ENCODE measurements at regions not wholly inside any gene's neighbourhood (a gene's known extent, or its start where the extent isn't known, plus 50 kb on each side); places are given as distances from the start of the nearest gene placed in this dataset.
A peak's percentile ranks its signal among the peaks of the same experiment; 100 is the strongest.

DNA sequence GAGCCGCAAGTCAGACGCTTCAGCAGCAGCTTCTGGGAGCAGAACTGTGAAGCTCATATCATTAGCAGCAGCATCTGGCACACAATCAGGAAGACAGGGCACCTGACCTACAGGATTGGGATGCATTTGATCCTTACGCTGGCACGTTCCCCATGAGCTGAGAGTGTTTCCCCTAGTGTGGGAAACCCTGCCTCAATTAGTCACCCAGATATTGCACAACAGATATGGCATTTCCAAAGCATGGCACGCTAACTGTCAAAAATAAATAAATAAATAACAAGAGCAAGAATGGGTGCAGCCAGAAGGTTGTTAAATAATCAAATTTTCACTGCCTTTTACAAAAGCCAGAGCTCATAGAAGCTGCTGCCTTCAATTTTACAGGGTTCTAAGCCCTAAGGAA is 189.6 kb upstream of the THBS1 start:
- no peak for DNase-seq (ENCODE audit: low spot score)

DNA sequence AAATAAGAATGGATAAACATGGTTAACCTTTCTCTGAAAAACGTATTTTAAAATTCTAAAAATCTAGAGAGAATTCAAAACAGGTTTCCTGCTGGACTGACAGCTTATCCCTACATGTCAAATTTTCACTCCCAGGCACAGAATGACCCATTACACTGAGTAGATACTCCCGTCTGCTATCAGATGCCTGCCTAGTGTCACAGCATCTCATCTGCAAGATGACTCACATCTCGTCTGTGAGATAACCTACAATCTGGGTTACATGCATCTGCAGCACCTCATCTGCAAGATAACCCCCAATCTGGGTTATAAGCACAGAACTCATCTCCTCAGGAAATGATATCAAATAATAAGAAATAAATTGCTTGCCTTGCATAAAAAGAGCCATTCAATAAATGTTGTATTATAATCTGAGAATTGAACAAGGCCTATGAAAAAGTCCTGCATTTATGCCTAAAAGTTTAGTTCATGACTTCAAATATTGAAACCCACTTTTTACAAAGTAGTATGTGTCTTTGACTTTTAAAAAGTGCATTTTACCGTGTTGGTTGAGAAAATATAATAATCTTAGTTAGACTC is 188.3 kb upstream of the THBS1 start:
- DNase-seq (ENCODE audit: low spot score): no peak

DNA sequence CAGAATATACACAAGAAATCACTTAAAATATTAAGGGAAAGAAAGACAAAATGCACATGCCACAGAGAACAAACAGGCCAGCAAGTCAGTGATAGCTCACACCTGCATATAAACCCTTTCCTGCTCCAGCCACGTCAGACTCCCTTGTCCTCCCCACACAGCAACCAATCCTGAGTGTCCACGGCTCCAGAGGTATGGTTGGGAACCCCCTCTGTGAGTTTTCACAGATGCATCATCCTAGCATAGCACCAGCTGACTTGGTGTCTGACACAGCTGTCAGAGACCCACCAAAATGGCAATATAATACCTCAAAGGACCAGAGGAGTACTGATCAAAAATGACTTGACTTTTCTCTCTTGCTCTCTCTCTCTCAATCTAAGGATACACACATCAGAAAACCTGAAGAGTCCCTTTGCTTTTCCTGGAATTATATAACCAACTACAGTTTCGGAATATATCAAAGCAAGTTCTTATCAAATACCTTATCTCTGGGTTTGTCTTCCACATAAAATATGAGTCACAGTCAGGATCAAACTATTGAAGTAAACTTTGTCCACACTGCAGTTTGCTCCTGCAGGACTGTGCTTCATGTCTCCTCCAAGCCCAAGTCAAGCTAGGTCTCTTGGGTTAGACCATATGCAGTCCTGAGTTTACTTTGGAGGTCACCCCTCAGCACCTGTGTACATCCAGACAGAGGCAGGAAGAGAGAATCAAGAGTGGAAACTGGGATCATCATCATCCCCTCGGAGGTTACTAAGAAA is 187.1 kb upstream of the THBS1 start:
- DNase-seq (ENCODE audit: low spot score): no peak

DNA sequence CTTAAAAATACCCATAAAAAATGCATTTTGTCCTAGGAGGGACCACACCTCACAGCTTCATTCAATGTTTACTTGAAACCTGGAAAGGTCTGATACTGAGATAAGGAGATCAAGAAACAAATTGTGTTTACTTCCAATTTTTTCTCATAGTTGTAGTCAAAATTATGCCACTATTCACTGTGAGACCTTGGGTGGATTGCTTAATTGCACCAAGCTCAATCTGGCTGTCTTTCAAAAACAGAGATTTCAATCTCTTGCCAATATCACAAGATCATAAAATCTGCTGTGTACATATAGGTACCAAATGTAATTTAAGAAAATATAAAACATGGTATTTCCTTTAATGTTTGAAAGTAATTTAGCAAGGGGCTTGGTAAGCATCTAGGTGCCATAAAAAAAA is 186.4 kb upstream of the THBS1 start:
- DNase-seq (ENCODE audit: low spot score): no peak

DNA sequence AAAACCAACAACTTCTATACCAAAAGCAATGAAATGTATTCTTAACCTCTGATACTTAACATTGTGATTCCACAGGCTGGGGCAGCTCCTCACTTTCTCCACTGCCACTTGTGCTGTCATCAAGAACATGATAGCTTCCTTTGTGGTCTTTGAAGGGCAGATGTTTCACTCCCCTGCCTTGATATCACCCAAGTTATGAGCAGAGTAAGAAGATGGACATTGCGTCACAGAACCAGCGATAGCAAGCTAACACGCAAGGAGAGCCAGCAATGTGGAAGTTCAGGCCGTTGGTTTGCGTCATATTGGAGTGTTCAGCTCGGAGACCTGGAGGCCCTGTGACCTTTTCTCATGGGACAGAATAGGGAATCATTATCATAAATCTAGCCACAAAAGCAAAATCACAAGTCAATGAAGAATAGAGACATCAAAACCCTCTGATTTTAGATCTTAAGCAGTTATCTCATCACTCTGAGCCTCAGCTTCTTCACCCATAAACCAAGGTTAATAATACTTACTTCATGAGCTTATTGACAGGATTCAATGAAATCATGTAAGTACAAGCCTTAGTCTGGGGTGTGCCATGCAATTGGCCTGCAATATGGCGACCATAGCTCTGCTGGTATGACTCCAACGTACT is 183.8 kb upstream of the THBS1 start:
- DNase-seq (ENCODE audit: low spot score): no peak

DNA sequence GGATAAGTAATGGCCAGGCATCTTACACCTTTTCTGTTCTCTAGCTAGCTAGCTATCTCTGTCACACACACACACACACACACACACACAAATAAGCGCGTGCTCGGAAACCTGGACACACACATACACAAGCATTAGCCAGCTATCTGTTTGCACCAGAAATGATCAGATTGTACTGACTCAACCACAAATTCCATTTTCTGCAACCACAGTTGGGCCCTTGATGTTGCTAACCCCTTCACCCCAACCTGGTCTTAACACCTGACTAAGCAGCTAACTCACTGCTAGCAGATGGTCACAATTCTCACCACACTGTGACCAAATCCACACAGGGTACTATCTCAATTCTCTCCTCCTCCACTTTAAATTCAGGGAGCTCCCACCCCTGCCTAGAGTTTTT is 183.0 kb upstream of the THBS1 start:
- no peak for DNase-seq (ENCODE audit: low spot score)

DNA sequence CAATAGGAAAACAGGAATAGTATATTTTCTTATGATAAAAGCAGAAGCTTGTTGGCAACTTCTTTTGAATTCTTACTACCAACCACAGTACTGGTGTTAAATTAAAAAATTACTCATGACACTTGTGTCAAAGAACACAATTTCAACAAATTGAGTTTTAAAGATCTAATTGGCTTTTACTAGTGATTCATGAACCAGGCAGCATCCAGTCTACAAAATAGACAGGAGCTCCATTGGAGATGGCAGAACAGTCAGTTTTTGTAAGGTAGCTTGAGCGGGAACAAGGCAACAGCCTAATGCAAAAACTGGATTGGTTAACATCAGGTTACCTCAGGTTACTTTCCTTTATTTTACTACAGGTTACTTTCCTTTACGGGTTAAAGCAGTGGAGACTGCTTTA is 181.3 kb upstream of the THBS1 start:
- no peak for DNase-seq (ENCODE audit: low spot score)

DNA sequence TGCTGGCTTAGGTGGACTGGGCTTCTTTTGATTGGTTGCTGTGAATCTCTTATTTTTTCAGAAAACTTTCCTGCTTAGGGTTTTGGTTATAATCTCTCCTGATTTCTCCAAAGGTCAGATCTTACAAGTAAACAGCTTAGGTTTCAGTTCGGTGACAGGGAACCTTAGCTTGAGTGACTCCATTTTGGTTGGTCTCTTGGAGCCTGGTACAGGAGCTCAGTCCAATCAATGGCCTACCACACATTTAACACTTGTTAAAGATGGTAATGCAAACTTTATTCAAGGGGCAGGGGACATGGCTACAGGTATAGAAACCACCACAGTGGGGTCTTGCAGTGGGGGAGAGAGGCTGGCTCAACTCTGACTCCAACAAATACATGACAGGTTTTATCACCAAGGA is 180.9 kb upstream of the THBS1 start:
- no peak for DNase-seq (ENCODE audit: low spot score)

DNA sequence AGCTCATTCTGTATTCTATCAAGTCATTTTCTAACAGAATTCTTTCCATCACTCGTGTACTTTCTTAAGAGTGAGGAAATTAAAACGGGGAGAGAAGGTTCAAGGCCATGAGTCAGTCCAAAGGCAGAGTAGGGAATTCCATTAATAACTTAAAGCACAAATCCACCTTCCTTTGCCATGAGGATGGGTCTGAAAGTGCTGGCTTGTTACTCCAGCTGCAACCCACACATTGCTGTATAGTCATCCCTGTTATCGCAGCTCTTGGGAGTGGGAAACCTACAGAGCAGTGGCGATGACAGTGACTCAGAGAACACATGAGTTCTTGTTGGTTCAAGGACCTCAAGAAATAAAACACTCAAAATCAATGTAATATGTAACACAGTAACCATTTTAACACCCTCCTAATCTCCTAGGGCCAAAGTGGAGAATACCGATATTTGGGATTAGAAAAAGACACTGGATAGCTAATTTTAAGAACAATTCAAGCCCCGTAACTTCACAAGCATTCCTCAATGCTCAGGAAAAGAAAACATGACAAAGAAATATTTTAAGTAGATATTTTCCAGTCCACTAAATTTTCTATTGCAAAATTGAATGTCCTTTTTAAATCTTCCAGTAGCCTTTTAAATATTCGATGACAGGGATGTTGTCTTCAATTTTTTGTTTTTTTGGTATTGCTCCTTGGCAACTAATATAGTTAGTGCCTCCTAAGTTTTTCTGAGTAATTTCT is 179.9 kb upstream of the THBS1 start:
- DNase-seq (ENCODE audit: low spot score): no peak

DNA sequence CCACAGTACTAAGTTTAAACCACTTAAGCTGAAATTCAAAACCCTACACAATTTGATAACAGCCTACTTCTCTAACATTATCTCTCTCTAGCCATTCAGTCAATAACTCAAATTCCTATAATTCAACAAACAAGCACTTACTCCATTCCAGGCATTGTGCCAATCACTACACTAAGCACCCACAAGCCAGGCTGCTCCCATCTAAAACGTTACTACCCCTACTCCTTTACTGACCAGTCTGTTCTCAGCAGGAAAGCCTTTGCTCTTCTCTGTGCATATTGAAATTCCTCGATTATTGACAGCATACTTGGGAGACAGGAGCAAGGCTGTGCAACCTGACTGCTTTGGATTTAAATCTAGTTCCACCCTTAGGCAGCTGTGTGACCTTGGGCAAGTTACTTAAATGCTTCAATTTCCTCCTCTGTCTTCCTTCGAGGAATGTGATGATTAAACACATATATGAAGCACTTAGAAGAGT is 177.2 kb upstream of the THBS1 start:
- no peak for DNase-seq (ENCODE audit: low spot score)

DNA sequence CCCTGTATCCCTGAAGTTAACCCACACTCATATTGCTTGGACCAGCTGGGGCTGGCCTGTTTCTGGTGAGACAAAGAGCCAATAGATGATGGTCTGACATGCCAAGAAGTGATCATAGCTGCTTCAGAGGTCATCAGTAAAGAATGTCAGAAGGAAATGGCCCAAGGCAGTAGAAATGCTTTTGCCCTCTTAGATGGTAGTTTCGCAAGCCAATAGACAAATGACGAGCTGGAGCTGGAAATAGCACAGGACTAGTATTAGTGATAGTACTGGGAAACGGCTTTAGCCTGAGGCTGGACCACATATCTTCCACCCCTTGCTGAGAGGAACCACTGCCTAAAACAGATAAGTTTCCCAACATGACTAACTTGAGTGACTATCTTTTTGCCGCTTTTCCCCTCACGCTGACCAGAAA is 176.1 kb upstream of the THBS1 start:
- DNase-seq (ENCODE audit: low spot score): no peak

DNA sequence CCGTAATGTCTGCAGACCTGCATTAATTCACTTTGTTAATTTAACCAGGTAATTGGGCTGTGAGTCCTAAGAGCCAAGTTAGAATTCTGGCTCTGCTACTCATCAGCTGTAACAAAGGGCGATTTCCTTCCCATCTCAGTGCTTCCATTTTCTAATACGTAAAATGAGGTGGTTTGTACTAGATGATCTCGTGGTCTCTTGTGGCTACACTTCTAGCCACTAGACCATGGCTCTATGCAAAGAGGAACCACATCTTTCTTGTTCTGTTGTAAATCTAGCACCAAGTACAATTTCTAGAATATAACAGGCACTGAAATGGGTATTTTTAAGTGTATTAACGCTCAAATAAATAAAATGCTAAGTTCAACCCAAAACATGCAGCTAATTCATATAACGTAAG is 174.4 kb upstream of the THBS1 start:
- DNase-seq (ENCODE audit: low spot score): no peak

DNA sequence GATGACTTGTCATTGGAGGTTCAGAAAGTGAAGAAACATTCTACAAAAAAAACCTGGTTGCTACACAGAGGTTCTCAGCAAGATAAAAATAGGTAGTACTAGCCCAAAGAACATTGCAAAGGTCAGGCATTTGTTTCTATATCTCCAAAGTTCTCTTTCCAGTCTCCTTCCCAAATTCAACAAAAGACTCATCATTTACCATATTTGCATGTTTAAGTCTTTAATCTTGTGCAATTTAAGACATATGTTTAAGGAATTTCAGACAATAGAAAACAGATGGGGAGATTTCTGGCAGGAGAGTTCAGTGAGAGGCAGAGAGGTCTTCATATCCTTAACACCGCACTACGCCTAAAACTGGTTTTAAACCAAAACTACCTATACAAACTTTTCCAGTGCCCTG is 173.8 kb upstream of the THBS1 start:
- no peak for DNase-seq (ENCODE audit: low spot score)

DNA sequence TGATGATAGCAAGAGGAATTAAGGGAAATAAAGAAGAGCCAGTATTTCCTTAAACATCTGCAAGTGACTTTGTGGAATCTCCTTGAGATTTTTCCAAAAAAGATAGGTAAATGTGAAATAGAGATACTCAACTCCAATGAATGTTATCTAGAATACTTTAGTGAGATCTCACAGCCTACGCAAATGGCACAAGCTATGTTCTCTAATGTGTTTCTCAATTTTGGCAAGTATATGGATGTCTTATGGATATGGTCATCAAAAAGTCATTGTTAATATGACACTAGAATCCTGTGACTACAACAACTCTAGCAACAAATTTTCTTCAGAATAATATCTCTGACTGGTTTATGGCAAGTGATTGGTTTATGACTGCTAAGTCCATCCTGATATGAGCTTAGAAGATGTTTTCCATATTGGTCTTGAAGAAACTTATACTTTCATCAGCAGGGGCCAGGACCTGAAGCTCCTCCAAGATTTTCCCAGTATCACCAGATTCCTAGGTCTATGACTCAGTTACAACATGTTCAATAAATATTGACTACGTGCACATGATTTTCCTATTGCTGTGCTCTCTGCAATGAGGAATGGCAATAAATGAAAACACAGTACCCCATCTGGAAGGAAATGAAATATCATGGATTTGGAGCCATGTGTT is 170.9 kb upstream of the THBS1 start:
- DNase-seq (ENCODE audit: low spot score): no peak

DNA sequence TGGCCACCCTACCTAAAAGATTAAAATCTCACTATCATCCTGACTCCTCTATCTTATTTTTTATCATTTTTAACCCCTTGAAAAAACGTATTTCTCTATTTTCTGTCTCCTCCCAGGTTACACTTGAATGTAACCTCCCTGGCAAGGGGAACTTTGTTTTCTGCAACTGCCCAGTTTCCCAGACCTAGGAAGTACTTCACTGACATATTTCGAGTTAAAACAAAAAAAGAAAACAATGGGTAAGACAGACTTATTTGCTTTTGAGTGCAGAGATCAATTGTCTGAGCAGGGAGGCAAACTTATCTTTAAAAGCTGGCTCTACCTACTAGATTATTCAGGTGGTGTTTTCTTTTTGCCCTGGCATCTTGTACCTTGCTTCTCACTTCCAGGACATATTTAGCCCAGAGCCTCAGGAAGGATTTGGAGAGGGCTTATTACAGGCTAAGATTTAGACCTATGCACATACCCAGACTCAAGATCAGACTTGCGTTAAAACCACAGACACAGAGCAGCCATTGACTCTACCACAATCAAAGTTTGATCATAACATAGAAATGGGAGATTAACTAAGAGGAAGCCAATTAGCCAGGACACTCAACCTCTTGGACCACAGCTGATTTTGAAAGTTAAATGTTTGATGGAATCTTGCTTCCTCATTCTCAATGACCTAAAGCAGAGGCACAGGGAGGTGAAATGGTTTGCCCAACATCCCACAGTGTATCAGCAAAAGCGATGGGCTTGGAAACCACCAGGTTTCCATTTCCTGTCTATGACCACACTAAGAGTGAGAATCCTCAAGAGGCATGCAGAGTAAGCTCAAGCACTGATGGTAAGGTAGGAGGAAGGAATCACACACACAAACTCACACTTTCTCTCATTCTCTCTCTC is 169.5 kb upstream of the THBS1 start:
- DNase-seq (ENCODE audit: low spot score): no peak

DNA sequence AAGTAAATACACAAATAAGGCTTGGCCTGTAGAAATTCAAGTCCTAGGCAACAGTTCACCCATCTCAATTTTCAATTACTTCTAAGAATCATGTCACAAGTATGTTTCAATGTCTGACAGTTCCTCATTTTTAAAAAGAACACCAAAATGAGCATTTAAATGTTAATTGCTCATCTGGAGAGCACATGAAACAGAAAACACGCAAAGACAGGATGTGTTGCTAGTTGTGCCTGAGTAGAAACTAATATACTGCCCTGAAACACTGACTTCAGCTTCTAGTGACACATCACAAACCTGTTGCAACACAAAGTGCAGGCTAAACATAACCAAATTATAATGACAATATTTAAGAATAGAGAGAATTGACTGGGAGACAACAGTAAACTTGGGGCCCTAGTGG is 167.3 kb upstream of the THBS1 start:
- no peak for DNase-seq (ENCODE audit: low spot score)

DNA sequence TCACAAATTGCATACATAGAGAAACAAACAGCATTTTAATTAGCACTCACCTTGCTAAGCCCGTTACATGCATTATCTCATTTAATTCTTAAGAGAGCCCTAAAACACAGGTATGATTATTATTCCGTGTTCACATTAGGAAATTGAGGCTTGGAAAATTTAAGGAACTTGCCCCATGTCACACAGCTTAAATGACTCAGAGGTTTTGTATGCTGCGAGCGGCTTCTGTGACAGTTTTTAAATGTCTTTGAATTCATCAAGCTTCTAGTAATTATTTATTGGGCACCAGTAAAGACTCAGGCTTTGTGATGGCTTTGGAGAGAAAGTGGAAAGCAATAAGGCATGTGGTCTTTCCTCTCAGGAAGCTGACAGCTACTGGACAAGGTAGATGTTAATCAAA is 166.7 kb upstream of the THBS1 start:
- no peak for DNase-seq (ENCODE audit: low spot score)

DNA sequence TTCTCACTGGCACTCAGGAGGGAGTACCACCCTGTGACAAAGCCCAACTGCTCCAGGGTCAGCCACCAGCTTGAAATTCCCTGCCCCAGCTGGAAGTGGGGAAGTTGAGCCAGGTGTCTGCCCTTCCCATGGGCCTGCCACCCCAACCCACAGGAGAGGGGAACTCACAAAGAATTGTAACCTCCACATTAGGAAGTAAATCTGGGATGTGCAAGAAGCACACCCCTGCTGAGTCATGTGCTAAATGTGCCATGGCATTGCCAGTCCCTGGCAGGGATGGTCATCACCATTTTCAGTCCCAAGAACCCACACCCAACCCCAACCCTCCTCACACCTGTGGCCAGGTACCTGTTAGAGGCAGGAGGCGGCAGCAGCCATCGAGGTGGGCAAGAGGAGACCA is 165.2 kb upstream of the THBS1 start:
- DNase-seq (ENCODE audit: low spot score): no peak

DNA sequence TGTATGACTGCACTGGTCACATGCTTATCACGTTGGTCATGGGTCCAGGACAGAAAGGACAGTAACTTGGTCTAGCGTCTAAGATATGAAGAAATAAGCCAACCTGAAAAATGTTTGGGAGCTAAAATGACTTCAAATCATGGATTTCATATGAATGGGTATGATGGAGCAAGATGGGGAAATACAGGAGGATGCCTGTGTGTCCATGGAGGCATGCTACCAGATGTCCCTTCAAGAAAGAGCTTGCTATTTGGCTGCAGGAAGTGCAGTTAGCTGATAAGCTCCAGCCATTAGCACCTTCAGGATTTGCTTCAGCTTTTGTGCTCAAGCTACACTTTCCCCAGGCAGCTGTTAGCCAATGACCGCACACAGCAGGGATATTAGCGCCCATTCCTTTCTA is 164.6 kb upstream of the THBS1 start:
- no peak for DNase-seq (ENCODE audit: low spot score)

DNA sequence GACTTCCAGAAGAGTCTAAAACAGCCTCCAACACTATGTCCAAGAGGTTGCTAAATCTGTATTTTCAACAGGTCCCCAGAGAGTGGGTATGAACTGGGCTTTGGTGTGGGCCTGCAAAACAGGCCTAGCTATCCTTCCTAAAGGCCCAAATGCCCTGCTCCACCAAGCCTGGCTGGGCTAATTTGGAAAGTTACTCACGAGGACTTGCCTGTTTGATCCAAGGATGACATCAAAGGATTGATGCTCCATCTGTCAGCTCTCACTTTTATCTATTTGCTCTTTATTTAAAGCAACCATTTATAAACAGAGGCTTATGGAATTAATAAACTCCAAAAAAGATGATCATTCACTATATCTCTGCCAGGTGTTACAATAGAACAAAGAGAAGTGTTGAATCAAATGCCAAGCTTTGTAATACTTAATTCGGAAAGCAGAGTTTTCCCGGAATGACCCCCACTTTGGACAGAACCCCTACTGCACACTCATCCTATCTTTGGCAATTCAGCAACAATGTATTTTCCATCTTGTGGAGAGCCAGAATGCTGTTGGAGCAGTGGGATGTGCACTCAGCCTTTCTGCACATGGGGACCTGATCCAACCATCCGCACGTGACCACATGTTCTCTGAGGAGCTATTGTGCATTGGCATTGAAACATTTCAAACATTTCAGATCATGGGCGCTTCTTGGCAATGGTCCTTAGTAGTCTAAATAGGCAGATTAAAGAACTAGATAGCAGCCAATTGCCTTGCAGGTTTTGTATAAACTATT is 163.3 kb upstream of the THBS1 start:
- DNase-seq (ENCODE audit: low spot score): no peak

DNA sequence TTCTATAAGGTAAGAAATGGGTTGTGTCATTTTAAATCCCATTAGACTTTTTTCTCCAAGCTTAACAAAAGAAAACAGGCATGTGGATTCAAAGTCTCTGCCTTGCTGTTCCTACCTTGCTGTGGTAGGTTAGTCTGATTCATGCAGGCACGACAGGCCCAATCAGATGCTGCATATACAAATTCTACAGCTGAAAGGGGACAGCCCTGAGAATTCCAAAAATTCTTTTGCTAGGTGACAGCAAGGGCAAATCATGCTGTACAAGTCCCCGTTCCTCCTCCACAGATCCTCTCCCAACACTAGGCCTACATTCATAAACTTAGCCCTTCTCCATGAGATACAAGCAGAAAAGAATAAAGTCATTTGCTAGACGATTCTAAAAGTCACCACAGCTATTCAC is 161.2 kb upstream of the THBS1 start:
- peak; percentile 38 for DNase-seq (ENCODE audit: low spot score)
